Stimulated activated CD8-positive, alpha-beta memory T cell treated with anti-CD3 and anti-CD28 coated beads, Interleukin-2, amount 100 ng/mL, for 1 hour (primary cell): ENCODE measurements at regions not wholly inside any gene's neighbourhood (a gene's known extent, or its start where the extent isn't known, plus 50 kb on each side); places are given as distances from the start of the nearest gene placed in this dataset.

Source experiments
- DNase-seq, 2 donors: peaks; one replicate each; pipeline ENCODE4 v3.0.0-alpha.2; 2020; ENCODE audit warnings: low read depth in 2 of 2

DNA sequence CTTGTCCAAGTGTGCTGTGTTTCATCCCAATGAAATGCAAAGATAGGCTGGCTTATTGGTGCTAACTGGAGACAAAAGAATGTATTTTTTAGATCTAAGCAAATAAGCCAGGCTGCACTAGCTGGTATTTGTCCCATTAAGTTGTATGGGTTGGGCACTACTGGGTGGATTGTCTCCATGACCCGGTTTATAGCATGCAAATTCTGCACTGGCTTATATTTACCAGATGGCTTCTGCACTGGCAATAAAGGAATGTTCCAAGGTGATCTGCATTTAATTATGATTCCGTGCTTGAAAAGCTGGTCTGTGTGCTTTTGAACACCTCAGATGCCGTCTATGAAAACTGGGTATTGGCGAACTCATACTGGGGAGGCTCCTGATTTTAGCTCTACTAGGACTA, 61.4 kb upstream of the MOCS1 start:
- no peak for DNase-seq

DNA sequence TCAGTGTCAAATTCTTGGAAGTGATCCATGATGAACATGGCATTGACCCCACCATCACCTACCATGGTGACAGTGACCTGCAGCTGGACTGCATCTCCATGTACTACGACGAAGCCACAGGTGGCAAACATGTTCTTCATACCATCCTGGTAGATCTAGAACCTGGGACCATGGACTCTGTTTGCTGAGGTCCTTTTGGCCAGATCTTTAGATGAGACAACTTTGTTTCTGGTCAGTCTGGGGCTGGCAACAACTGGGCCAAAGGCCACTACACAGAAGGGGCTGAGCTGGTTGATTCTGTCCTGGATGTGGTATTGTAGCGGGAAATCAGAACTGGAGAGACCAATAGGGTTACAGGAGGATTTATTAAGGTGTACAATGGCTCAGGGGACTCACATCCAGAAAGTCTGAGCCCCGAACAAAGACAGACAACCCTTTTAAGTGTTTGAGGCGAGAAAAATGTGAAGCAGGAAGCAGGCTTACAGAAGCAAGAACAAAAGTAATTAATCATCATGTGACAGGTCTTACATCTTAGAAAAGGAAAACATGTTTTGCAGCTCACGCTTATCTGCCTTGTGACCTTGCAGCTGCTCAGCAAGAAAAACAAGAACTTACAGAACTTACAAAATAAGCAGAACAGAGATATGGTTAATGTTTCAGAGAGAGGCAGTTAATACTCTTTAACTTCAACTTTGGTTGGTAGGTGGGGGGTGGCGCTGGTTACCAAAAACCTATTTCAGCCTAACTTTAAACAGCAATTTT, 58.8 kb upstream of the MOCS1 start:
- no peak for DNase-seq
